ENCODE measurements at regions not wholly inside any gene's neighbourhood (a gene's known extent, or its start where the extent isn't known, plus 50 kb on each side); places are given as distances from the start of the nearest gene placed in this dataset.

GRCh38 chr14:39734306-39734705, 302.1 kb upstream of the FBXO33 start:
- TF ChIP-seq YY1 (IDR thresholded peaks at IDR 0.05), result no peak
- TF ChIP-seq CTCF (IDR thresholded peaks at IDR 0.05; ENCODE audit: low read depth, low read length, missing input control), result no peak
- TF ChIP-seq, protein P1, sequence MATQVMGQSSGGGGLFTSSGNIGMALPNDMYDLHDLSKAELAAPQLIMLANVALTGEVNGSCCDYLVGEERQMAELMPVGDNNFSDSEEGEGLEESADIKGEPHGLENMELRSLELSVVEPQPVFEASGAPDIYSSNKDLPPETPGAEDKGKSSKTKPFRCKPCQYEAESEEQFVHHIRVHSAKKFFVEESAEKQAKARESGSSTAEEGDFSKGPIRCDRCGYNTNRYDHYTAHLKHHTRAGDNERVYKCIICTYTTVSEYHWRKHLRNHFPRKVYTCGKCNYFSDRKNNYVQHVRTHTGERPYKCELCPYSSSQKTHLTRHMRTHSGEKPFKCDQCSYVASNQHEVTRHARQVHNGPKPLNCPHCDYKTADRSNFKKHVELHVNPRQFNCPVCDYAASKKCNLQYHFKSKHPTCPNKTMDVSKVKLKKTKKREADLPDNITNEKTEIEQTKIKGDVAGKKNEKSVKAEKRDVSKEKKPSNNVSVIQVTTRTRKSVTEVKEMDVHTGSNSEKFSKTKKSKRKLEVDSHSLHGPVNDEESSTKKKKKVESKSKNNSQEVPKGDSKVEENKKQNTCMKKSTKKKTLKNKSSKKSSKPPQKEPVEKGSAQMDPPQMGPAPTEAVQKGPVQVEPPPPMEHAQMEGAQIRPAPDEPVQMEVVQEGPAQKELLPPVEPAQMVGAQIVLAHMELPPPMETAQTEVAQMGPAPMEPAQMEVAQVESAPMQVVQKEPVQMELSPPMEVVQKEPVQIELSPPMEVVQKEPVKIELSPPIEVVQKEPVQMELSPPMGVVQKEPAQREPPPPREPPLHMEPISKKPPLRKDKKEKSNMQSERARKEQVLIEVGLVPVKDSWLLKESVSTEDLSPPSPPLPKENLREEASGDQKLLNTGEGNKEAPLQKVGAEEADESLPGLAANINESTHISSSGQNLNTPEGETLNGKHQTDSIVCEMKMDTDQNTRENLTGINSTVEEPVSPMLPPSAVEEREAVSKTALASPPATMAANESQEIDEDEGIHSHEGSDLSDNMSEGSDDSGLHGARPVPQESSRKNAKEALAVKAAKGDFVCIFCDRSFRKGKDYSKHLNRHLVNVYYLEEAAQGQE (IDR thresholded peaks at IDR 0.05), result no peak
- no peak for TF ChIP-seq EGR1 (IDR thresholded peaks at IDR 0.05; ENCODE audit: low read depth in 2 of 2)
- TF ChIP-seq MAX (IDR thresholded peaks at IDR 0.05), result no peak
